Ovary (tissue), 7 donors: ENCODE measurements at regions not wholly inside any gene's neighbourhood (a gene's known extent, or its start where the extent isn't known, plus 50 kb on each side); places are given as distances from the start of the nearest gene placed in this dataset.

Experiments used
- DNase-seq, 5 donors: peaks; one replicate each; pipeline ENCODE4 v3.0.0-alpha.2; 2019 to 2020
- H3K27ac ChIP-seq, 2 donors: fragments of 200-600 bp; one replicate each; pipeline versions ENCODE4 v1.5.1 to v1.8.0; 2019 to 2022
- H3K27me3 ChIP-seq: fragments of 200-600 bp; one replicate; pipeline ENCODE4 v1.8.0; 2022
- H3K36me3 ChIP-seq: fragments of 200-600 bp; sonication (generic); one replicate; pipeline ENCODE4 v1.5.1; 2019
- H3K4me1 ChIP-seq: one replicate; pipeline ENCODE4 v1.8.1; 2013; ENCODE audit warnings: mild to moderate bottlenecking, moderate library complexity; ENCODE audit not compliant: insufficient read depth
- H3K4me3 ChIP-seq: fragments of 200-600 bp; sonication (generic); one replicate; pipeline ENCODE4 v1.5.1; 2017
- H3K9me3 ChIP-seq, 2 donors: fragments of 200-600 bp in 1 of 2; sonication (generic) in 1 of 2; one replicate each; pipeline versions ENCODE4 v1.5.1 to v1.8.1; 2013 to 2019; ENCODE audit warnings: mild to moderate bottlenecking in 1 of 2, moderate library complexity in 1 of 2
- EP300 ChIP-seq: sonication (generic); formaldehyde crosslinking; IDR thresholded peaks from one replicate; pipeline ENCODE4 v1.6.1; 2017; ENCODE audit warnings: antibody characterized with exemption
- POLR2A ChIP-seq: fragments of 450-650 bp; IDR thresholded peaks from one replicate; pipeline ENCODE4 v1.6.1; 2017; ENCODE audit warnings: antibody characterized with exemption, mild to moderate bottlenecking, moderate library complexity
- WGBS, 3 donors: extraction: QIAGEN DNeasy Blood & Tissue Kit in 1 of 3; methylation state at CpG; one replicate each; pipeline versions ENCODE4 v1.1.5 to v1.1.7; 2013 to 2017; 5-methylcytosine and 5-hydroxymethylcytosine counted together
- intact Hi-C, 4 donors: fragments of 100-400 bp; cut with DNase I; formaldehyde crosslinking; loops; one replicate each; pipeline versions ENCODE4 v1.11.0 to v1.15.1; 2022 to 2023
- TF ChIP-seq, protein P1 (sequence below), 3 donors: fragments of 450-650 bp in 2 of 3; fragments of 200-600 bp in 1 of 3; IDR thresholded peaks; one replicate each; pipeline versions ENCODE4 v1.5.1 to v1.8.0; 2016 to 2022; ENCODE audit warnings: antibody characterized with exemption in 3 of 3, mild to moderate bottlenecking in 1 of 3
- donor health status: DM: no; HTN: no; CAD: no; lungs with moderate emphysema.
- donor health status: DM: no; HTN: no; CAD: no.
- donor health status: Bipolar disorder and iron deficiency.
- donor health status: DM: no; HTN: no; CAD: no.
- donor health status: DM: yes; HTN: yes; CAD: no.

DNA sequence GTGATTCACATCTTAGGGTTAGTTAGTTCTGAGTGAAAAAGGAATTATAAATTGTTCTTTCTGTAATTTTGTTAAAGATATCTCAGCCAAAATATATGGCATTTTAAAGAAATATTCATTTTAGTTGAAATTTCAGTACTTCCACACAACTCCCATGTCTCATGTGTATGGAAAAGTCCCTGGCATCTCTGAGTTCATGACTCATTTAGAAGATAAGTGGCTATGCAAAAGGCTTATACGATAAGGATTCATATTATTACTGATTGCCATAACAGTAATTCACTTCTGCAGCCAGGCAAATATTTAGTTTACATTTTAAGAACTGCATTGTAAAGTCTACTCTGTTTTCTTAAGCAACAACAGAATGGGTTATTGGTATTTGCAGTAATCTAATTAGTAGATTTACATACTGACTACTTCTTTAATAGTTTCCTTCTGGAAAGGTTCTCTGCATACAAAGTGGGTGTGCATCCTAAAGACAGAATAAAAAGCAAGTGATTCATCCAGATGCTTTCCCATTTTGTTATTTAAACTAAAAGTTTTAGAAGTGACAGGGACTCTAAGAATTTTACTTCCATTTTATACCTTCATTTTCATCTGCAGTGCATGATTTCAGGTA is 682.4 kb upstream of the PABPC4L start:
- H3K4me1 ChIP-seq = no peaks in the 10 kb centered on the region
- H3K27ac ChIP-seq = no peak overlapping the region
- no peak overlapping the region for H3K4me3 ChIP-seq
- TF ChIP-seq POLR2A (no peak), EP300 (no peak)
- TF ChIP-seq, protein P1, sequence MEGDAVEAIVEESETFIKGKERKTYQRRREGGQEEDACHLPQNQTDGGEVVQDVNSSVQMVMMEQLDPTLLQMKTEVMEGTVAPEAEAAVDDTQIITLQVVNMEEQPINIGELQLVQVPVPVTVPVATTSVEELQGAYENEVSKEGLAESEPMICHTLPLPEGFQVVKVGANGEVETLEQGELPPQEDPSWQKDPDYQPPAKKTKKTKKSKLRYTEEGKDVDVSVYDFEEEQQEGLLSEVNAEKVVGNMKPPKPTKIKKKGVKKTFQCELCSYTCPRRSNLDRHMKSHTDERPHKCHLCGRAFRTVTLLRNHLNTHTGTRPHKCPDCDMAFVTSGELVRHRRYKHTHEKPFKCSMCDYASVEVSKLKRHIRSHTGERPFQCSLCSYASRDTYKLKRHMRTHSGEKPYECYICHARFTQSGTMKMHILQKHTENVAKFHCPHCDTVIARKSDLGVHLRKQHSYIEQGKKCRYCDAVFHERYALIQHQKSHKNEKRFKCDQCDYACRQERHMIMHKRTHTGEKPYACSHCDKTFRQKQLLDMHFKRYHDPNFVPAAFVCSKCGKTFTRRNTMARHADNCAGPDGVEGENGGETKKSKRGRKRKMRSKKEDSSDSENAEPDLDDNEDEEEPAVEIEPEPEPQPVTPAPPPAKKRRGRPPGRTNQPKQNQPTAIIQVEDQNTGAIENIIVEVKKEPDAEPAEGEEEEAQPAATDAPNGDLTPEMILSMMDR (IDR thresholded peaks at IDR 0.05) = no peak
- intact Hi-C loops = loop anchor here in 1 of 4 donors (10.0 kb wide), 1 partner anchor 1539 kb away; no protein-coding TSS in a partner anchor
- H3K9me3 ChIP-seq = no peaks in the 10 kb centered on the region
- H3K27me3 ChIP-seq = no peaks in the 10 kb centered on the region
- 15 to 26% (median 25%) methylated on average over 1 of the region's 1 CpG for WGBS, 3 donors
- no peaks in the 10 kb centered on the region for H3K36me3 ChIP-seq
- DNase-seq = no peak

DNA sequence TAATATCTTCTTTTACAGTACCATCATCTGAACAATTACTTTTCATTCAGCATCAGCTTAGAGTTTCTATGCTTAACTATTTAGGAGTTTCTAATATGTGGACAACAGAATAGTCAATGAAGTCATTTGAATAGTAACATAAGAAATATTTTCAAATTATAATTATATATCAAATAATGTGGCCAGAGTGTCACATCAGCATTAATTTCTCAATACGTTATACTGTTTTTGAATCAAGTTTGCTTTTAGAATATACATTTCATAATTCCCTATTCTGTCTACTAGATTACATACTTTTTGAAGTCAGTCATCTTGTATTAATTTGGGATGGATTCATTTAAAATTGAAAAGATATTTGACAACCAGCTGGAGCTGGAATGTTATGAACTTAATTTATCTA is 677.4 kb upstream of the PABPC4L start:
- intact Hi-C loops = no loop called here
- DNase-seq = no peak
- TF ChIP-seq, protein P1 (IDR thresholded peaks at IDR 0.05) = no peak
- no peak for TF ChIP-seq POLR2A
- TF ChIP-seq EP300 = no peak
- H3K27ac ChIP-seq = no peak overlapping the region
- H3K4me1 ChIP-seq = no peaks in the 10 kb centered on the region
- no peaks in the 10 kb centered on the region for H3K9me3 ChIP-seq
- 95 to 97% (median 97%) methylated on average over 1 of the region's 1 CpG for WGBS, 3 donors
- no peak overlapping the region for H3K4me3 ChIP-seq
- H3K36me3 ChIP-seq = no peaks in the 10 kb centered on the region
- no peaks in the 10 kb centered on the region for H3K27me3 ChIP-seq

DNA sequence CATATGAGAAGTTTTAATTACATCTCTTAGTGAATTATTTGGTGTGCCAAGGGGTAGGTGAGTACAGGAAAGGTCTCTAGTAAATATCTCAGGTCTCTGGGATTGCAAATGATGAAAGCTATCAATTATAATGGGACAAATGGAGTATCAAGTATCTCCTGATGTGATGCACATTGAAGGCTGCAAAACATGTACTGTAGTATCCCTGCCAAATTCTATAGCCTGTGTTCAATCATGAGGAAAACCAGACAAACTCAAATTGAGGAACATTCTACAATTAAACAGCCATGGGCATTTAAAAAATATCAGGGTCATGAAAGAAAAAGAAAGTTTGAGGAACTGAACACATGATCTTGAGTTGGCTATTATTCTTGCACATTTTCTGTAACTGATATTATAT is 665.4 kb upstream of the PABPC4L start:
- H3K36me3 ChIP-seq = no peaks in the 10 kb centered on the region
- no peak overlapping the region for H3K4me3 ChIP-seq
- H3K4me1 ChIP-seq = no peaks in the 10 kb centered on the region
- no peak overlapping the region for H3K27ac ChIP-seq
- no peak for DNase-seq
- TF ChIP-seq EP300 = no peak
- TF ChIP-seq POLR2A = no peak
- TF ChIP-seq, protein P1 (IDR thresholded peaks at IDR 0.05) = no peak
- intact Hi-C loops = no loop called here
- no peaks in the 10 kb centered on the region for H3K9me3 ChIP-seq
- no peaks in the 10 kb centered on the region for H3K27me3 ChIP-seq

DNA sequence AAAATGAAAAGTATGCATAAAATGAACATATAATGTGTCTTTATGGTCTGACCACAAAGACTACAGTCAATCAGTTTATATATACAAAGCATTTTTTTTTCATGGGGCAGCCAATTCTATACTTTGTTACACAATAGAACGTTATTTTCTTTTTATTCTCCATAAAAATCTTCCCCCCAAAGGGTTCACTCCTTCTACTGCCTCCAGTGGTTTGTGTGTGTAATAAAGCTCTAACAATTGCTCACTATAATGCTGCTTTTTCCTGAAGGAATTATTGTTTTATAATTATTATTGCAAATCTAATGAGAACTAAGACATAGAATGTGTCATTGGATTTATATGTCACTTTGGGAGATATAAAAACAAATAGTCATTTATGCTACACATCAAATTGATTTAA is 664.1 kb upstream of the PABPC4L start:
- no peak for DNase-seq
- no peaks in the 10 kb centered on the region for H3K36me3 ChIP-seq
- no peak overlapping the region for H3K4me3 ChIP-seq
- TF ChIP-seq EP300 = no peak
- H3K4me1 ChIP-seq = no peaks in the 10 kb centered on the region
- intact Hi-C loops = no loop called here
- H3K9me3 ChIP-seq = no peaks in the 10 kb centered on the region
- H3K27me3 ChIP-seq = no peaks in the 10 kb centered on the region
- 80 to 91% (median 88%) methylated on average over 1 of the region's 1 CpG for WGBS, 3 donors
- H3K27ac ChIP-seq = no peak overlapping the region

DNA sequence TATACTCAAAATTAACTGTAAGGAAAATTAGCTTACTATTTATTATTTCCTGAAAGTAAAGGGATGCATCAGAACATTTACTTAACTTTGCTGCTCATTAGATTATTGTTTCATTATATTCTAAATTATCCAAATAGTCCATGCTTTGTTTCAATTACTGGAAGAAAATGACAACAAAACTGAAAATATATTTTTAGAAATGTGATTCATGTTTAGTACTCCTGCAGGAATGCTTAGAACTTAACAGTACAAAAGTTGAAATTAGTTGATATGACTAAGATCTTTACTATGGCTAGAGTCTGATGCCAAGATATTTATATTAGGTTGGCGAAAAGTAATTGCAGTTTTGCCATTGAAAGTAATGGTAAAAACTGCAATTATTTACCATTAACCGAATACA is 660.5 kb upstream of the PABPC4L start:
- Histone ChIP-seq H3K27me3 (no peaks in the 10 kb centered on the region), H3K27ac (no peak overlapping the region), H3K36me3 (no peaks in the 10 kb centered on the region), H3K4me1 (no peaks in the 10 kb centered on the region), H3K4me3 (no peak overlapping the region), H3K9me3 (no peaks in the 10 kb centered on the region)
- TF ChIP-seq, protein P1 (IDR thresholded peaks at IDR 0.05) = no peak
- intact Hi-C loops = no loop called here
- WGBS, 3 donors = 89 to 94% (median 89%) methylated on average over 2 of the region's 2 CpGs
- no peak for DNase-seq
